HEK293 (cell line): ENCODE measurements at regions not wholly inside any gene's neighbourhood (a gene's known extent, or its start where the extent isn't known, plus 50 kb on each side); places are given as distances from the start of the nearest gene placed in this dataset.
"Not testable (repeated sequence)": the region's sequence is repeated elsewhere in the genome, so short reads cannot be mapped to it uniquely, and the experiment has no call there.

Experiments used
- CTCF ChIA-PET: fragments of 350-600 bp; formaldehyde crosslinking; extraction: SDS; loops from one replicate; lab custom pipeline; 2021; ENCODE audit warnings: antibody characterized with exemption; lab: Yijun Ruan, JAX
- POLR2A ChIA-PET: fragments of 300-600 bp; formaldehyde crosslinking; extraction: SDS; loops from one replicate; lab custom pipeline; 2020; ENCODE audit warnings: antibody characterized with exemption, inconsistent platforms; lab: Yijun Ruan, JAX
- H3K27ac ChIP-seq: fragments of 200-500 bp; sonication (Bioruptor generic); 2 replicates; pipeline ENCODE4 v1.5.1; 2014; ENCODE audit warnings: low read depth, low read length, control low read depth, inconsistent platforms; ENCODE audit errors: extremely low read depth
- H3K36me3 ChIP-seq, 2 experiments: fragments of 200-500 bp in 1 of 2; sonication (Bioruptor generic) in 1 of 2; 1 replicate in 1 of 2; 2 replicates in 1 of 2; pipeline ENCODE4 v1.5.1; 2014 to 2017; ENCODE audit warnings: inconsistent platforms in 2 of 2, low read length in 2 of 2; ENCODE audit not compliant: control insufficient read depth in 2 of 2, insufficient read depth in 1 of 2
- H3K4me1 ChIP-seq: fragments of 200-500 bp; sonication (Bioruptor generic); 2 replicates; pipeline ENCODE4 v1.5.1; 2014; ENCODE audit warnings: mild to moderate bottlenecking, low read length, inconsistent platforms; ENCODE audit not compliant: control insufficient read depth, insufficient read depth
- H3K4me3 ChIP-seq: 2 replicates; pipeline ENCODE4 v1.5.1; 2011; ENCODE audit warnings: low read depth, mild to moderate bottlenecking, control low read depth, low read length, moderate library complexity
- H3K9me3 ChIP-seq: fragments of 200-500 bp; sonication (Bioruptor generic); 2 replicates; pipeline ENCODE4 v1.5.1; 2014; ENCODE audit warnings: low read depth, low read length, inconsistent platforms; ENCODE audit not compliant: control insufficient read depth, insufficient read depth
- PRDM1 ChIP-seq: fragments of 450-650 bp; formaldehyde crosslinking; IDR thresholded peaks from 2 replicates; pipeline ENCODE4; 2016; ENCODE audit warnings: missing biosample characterization, missing genetic modification characterization
- ZNF366 ChIP-seq: fragments of 450-650 bp; formaldehyde crosslinking; conservative IDR thresholded peaks from 2 replicates; pipeline ENCODE4 v1.5.1; 2016; ENCODE audit warnings: missing biosample characterization, missing genetic modification characterization

GRCh38 chr20:28640831-28641230 lies 2616.6 kb upstream of the DEFB115 start:
- H3K36me3 ChIP-seq, CTCF ChIA-PET, H3K4me1 ChIP-seq, POLR2A ChIA-PET, H3K27ac ChIP-seq, H3K4me3 ChIP-seq, H3K9me3 ChIP-seq: not testable (repeated sequence)
- TF ChIP-seq ZNF366 (0 out of 2 replicates have a peak, but pooled peaks have one; percentile 21), PRDM1 (tag by site-specific recombination) (peak; percentile 95)
